ENCODE measurements at regions not wholly inside any gene's neighbourhood (a gene's known extent, or its start where the extent isn't known, plus 50 kb on each side); places are given as distances from the start of the nearest gene placed in this dataset.
"Not testable (repeated sequence)": the region's sequence is repeated elsewhere in the genome, so short reads cannot be mapped to it uniquely, and the experiment has no call there.

GRCh38 chr1:29945426-29945825 lies 709.1 kb downstream of the PTPRU start:
- no peak for DNase-seq

- no peak for DNase-seq
Measured at GRCh38 chr1:29944253-29944905, 708.1 kb downstream of the PTPRU start.

- DNase-seq, result no peak
Measured at GRCh38 chr1:29943034-29943433, 706.7 kb downstream of the PTPRU start.

GRCh38 chr1:29939079-29939478 lies 702.8 kb downstream of the PTPRU start:
- DNase-seq, result no peak

GRCh38 chr1:29937356-29937755 lies 701.0 kb downstream of the PTPRU start:
- no peak for DNase-seq

GRCh38 chr1:29936031-29936544 lies 699.8 kb downstream of the PTPRU start:
- no peak for DNase-seq

- DNase-seq, result no peak
Measured at GRCh38 chr1:29934255-29934772, 698.0 kb downstream of the PTPRU start.

GRCh38 chr1:29933067-29933466 lies 696.7 kb downstream of the PTPRU start:
- no peak for DNase-seq

GRCh38 chr1:29932626-29933025 lies 696.3 kb downstream of the PTPRU start:
- no peak for DNase-seq

- no peak for DNase-seq
Measured at GRCh38 chr1:29931477-29932175, 695.3 kb downstream of the PTPRU start.

- no peak for DNase-seq
Measured at GRCh38 chr1:29925058-29925457, 688.7 kb downstream of the PTPRU start.

GRCh38 chr1:29924017-29924431 lies 687.7 kb downstream of the PTPRU start:
- no peak for DNase-seq

- no peak for DNase-seq
Measured at GRCh38 chr1:29921741-29922140, 685.4 kb downstream of the PTPRU start.

GRCh38 chr1:29920784-29921183 lies 684.5 kb downstream of the PTPRU start:
- DNase-seq, result no peak

GRCh38 chr1:29920316-29920715 lies 684.0 kb downstream of the PTPRU start:
- DNase-seq, result no peak

GRCh38 chr1:29919041-29919440 lies 682.7 kb downstream of the PTPRU start:
- not testable (repeated sequence) for DNase-seq

GRCh38 chr1:29916656-29917369 lies 680.5 kb downstream of the PTPRU start:
- DNase-seq, result no peak

GRCh38 chr1:29914936-29915335 lies 678.6 kb downstream of the PTPRU start:
- DNase-seq, result no peak

- DNase-seq, result no peak
Measured at GRCh38 chr1:29912425-29912824, 676.1 kb downstream of the PTPRU start.

GRCh38 chr1:29909962-29910361 lies 673.6 kb downstream of the PTPRU start:
- DNase-seq, result no peak

GRCh38 chr1:29907596-29907995 lies 671.3 kb downstream of the PTPRU start:
- DNase-seq, result no peak

- DNase-seq, result no peak
Measured at GRCh38 chr1:29906927-29907326, 670.6 kb downstream of the PTPRU start.

GRCh38 chr1:29903548-29904166 lies 667.3 kb downstream of the PTPRU start:
- no peak for DNase-seq

Data from activated CD8-positive, alpha-beta memory T cell treated with anti-CD3 and anti-CD28 coated beads for 24 hours (primary cell).